ENCODE measurements at regions not wholly inside any gene's neighbourhood (a gene's known extent, or its start where the extent isn't known, plus 50 kb on each side); places are given as distances from the start of the nearest gene placed in this dataset.

DNA sequence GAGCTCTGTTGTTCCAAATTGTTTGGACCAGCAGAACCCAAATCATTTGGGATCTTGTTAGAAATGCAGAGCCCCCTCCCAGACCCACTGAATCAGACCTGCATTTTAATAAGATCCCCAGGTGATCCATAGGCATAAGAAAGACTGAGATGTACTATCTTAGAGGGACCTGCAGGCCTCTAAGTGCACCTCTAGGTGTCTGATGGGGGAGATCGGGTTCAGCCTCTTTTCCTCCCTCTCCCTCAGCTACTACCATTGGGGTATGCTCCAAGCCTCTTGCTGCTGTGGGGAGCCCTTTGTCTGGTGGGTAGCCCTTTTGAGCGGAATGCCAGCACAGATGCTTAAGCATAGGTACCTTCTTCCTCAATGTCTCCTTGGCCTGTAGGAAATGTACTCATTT is 63.8 kb upstream of the RPS6KA3 start (continued):
- TF ChIP-seq ETV6 (IDR thresholded peaks at IDR 0.05; ENCODE audit: borderline replicate concordance in 1 of 2, low read depth in 2 of 2, low read length in 1 of 2) (no peak), ETV6 (CRISPR knock-in tag; IDR thresholded peaks at IDR 0.05; ENCODE audit: borderline replicate concordance) (no peak), U2AF2 (optimal IDR thresholded peaks at IDR 0.05; ENCODE audit: low read depth, low read length) (no peak), ZNF561 (CRISPR knock-in tag; conservative IDR thresholded peaks at IDR 0.05) (no peak), MYNN (IDR thresholded peaks at IDR 0.05) (no peak), MYNN (CRISPR knock-in tag; IDR thresholded peaks at IDR 0.05) (no peak), CREB5 (CRISPR knock-in tag; IDR thresholded peaks at IDR 0.05) (no peak), RAD21 (CRISPR knock-in tag; conservative IDR thresholded peaks at IDR 0.05 in 1 of 2, IDR thresholded peaks at IDR 0.05 in 1 of 2) (no peak), ZBTB8A (IDR thresholded peaks at IDR 0.05; ENCODE audit: partially characterized antibody) (no peak), RBM25 (IDR thresholded peaks at IDR 0.05; ENCODE audit: low read depth, low read length, severe bottlenecking) (no peak)
- TF ChIP-seq, protein P1, sequence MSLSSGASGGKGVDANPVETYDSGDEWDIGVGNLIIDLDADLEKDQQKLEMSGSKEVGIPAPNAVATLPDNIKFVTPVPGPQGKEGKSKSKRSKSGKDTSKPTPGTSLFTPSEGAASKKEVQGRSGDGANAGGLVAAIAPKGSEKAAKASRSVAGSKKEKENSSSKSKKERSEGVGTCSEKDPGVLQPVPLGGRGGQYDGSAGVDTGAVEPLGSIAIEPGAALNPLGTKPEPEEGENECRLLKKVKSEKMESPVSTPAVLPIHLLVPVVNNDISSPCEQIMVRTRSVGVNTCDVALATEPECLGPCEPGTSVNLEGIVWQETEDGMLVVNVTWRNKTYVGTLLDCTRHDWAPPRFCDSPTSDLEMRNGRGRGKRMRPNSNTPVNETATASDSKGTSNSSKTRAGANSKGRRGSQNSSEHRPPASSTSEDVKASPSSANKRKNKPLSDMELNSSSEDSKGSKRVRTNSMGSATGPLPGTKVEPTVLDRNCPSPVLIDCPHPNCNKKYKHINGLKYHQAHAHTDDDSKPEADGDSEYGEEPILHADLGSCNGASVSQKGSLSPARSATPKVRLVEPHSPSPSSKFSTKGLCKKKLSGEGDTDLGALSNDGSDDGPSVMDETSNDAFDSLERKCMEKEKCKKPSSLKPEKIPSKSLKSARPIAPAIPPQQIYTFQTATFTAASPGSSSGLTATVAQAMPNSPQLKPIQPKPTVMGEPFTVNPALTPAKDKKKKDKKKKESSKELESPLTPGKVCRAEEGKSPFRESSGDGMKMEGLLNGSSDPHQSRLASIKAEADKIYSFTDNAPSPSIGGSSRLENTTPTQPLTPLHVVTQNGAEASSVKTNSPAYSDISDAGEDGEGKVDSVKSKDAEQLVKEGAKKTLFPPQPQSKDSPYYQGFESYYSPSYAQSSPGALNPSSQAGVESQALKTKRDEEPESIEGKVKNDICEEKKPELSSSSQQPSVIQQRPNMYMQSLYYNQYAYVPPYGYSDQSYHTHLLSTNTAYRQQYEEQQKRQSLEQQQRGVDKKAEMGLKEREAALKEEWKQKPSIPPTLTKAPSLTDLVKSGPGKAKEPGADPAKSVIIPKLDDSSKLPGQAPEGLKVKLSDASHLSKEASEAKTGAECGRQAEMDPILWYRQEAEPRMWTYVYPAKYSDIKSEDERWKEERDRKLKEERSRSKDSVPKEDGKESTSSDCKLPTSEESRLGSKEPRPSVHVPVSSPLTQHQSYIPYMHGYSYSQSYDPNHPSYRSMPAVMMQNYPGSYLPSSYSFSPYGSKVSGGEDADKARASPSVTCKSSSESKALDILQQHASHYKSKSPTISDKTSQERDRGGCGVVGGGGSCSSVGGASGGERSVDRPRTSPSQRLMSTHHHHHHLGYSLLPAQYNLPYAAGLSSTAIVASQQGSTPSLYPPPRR (CRISPR knock-in tag; IDR thresholded peaks at IDR 0.05; ENCODE audit: borderline replicate concordance), result no peak
- TF ChIP-seq, protein P2, sequence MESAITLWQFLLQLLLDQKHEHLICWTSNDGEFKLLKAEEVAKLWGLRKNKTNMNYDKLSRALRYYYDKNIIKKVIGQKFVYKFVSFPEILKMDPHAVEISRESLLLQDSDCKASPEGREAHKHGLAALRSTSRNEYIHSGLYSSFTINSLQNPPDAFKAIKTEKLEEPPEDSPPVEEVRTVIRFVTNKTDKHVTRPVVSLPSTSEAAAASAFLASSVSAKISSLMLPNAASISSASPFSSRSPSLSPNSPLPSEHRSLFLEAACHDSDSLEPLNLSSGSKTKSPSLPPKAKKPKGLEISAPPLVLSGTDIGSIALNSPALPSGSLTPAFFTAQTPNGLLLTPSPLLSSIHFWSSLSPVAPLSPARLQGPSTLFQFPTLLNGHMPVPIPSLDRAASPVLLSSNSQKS (CRISPR knock-in tag; IDR thresholded peaks at IDR 0.05), result no peak

All from K562 (cell line).